Gastrocnemius medialis (tissue), 4 donors: ENCODE measurements at regions not wholly inside any gene's neighbourhood (a gene's known extent, or its start where the extent isn't known, plus 50 kb on each side); places are given as distances from the start of the nearest gene placed in this dataset.

Source experiments
- POLR2A ChIP-seq, 2 donors: fragments of 450-650 bp; IDR thresholded peaks; one replicate each; pipeline ENCODE4 v1.6.1; 2017; ENCODE audit warnings: antibody characterized with exemption in 2 of 2, mild to moderate bottlenecking in 2 of 2, moderate library complexity in 2 of 2
- TF ChIP-seq, protein P1 (sequence below), 5 experiments: fragments of 450-650 bp in 3 of 5; fragments of 200-600 bp in 2 of 5; sonication (generic) in 2 of 5; IDR thresholded peaks in 4 of 5; conservative IDR thresholded peaks in 1 of 5; 1 replicate in 4 of 5; 2 replicates in 1 of 5; pipeline ENCODE4 v1.5.1; 2016 to 2019; ENCODE audit warnings: antibody characterized with exemption in 5 of 5, mild to moderate bottlenecking in 3 of 5, moderate library complexity in 3 of 5

DNA sequence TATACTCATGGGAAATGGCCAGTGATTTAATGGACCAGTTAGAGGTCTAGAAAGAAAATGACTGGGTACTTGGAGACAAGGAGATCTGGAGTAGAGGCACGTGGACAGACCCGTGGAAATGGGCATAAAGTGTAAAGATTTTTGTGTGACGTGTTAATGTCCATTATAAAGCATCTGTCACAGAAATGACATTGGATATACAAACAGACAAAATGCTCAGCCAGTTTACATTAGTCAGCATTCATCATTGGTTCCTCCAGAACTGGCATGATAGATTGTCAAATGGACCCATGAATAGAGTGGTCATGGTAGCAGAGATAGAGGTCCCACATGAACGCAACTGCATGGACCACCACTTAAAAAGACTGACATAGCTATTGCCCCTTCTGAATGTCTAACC lies 144.1 kb upstream of the GALNT15 start:
- no peak for TF ChIP-seq POLR2A (IDR thresholded peaks at IDR 0.05)
- TF ChIP-seq, protein P1, sequence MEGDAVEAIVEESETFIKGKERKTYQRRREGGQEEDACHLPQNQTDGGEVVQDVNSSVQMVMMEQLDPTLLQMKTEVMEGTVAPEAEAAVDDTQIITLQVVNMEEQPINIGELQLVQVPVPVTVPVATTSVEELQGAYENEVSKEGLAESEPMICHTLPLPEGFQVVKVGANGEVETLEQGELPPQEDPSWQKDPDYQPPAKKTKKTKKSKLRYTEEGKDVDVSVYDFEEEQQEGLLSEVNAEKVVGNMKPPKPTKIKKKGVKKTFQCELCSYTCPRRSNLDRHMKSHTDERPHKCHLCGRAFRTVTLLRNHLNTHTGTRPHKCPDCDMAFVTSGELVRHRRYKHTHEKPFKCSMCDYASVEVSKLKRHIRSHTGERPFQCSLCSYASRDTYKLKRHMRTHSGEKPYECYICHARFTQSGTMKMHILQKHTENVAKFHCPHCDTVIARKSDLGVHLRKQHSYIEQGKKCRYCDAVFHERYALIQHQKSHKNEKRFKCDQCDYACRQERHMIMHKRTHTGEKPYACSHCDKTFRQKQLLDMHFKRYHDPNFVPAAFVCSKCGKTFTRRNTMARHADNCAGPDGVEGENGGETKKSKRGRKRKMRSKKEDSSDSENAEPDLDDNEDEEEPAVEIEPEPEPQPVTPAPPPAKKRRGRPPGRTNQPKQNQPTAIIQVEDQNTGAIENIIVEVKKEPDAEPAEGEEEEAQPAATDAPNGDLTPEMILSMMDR (IDR thresholded peaks at IDR 0.05 in 4 of 5, conservative IDR thresholded peaks at IDR 0.05 in 1 of 5), result no peak
